RPMI8226 (cell line): ENCODE measurements at regions not wholly inside any gene's neighbourhood (a gene's known extent, or its start where the extent isn't known, plus 50 kb on each side); places are given as distances from the start of the nearest gene placed in this dataset.

Experiments used
- DNase-seq: peaks from one replicate; pipeline ENCODE4 v3.0.0-alpha.2; 2015

GRCh38 chr12:125440399-125440798 is 375.2 kb downstream of the AACS start:
- DNase-seq, result no peak

- no peak for DNase-seq
Observed at GRCh38 chr12:125443341-125443740, 378.1 kb downstream of the AACS start.

GRCh38 chr12:125451408-125451807 is 386.2 kb downstream of the AACS start:
- DNase-seq, result no peak

- no peak for DNase-seq
Observed at GRCh38 chr12:125453751-125454150, 388.5 kb downstream of the AACS start.

- no peak for DNase-seq
Observed at GRCh38 chr12:125454291-125454690, 389.1 kb downstream of the AACS start.

GRCh38 chr12:125454786-125455480 is 389.7 kb downstream of the AACS start:
- no peak for DNase-seq

GRCh38 chr12:125455556-125455955 is 390.3 kb downstream of the AACS start:
- DNase-seq, result peak; percentile 9

GRCh38 chr12:125458552-125459268 is 393.5 kb downstream of the AACS start:
- DNase-seq, result no peak

GRCh38 chr12:125461831-125462230 is 396.6 kb downstream of the AACS start:
- DNase-seq, result no peak

GRCh38 chr12:125463386-125463785 is 398.2 kb downstream of the AACS start:
- no peak for DNase-seq

GRCh38 chr12:125467363-125467762 is 402.1 kb downstream of the AACS start:
- DNase-seq, result no peak

GRCh38 chr12:125469683-125470082 is 404.4 kb downstream of the AACS start:
- DNase-seq, result no peak

- no peak for DNase-seq
Observed at GRCh38 chr12:125470838-125471783, 405.9 kb downstream of the AACS start.

GRCh38 chr12:125473501-125473900 is 408.3 kb downstream of the AACS start:
- no peak for DNase-seq

- DNase-seq, result no peak
Observed at GRCh38 chr12:125487336-125487735, 422.1 kb downstream of the AACS start.

- no peak for DNase-seq
Observed at GRCh38 chr12:125491553-125491952, 426.3 kb downstream of the AACS start.

- peak; percentile 4 for DNase-seq
Observed at GRCh38 chr12:125492354-125493270, 427.4 kb downstream of the AACS start.

GRCh38 chr12:125493704-125494308 is 428.6 kb downstream of the AACS start:
- no peak for DNase-seq

- no peak for DNase-seq
Observed at GRCh38 chr12:125503128-125503527, 437.9 kb downstream of the AACS start.

GRCh38 chr12:125509195-125509594 is 444.0 kb downstream of the AACS start:
- DNase-seq, result no peak

- peak; percentile 57 for DNase-seq
Observed at GRCh38 chr12:125512541-125513298, 447.5 kb downstream of the AACS start.
